ENCODE measurements at regions not wholly inside any gene's neighbourhood (a gene's known extent, or its start where the extent isn't known, plus 50 kb on each side); places are given as distances from the start of the nearest gene placed in this dataset.
A peak's percentile ranks its signal among the peaks of the same experiment; 100 is the strongest.

GRCh38 chr4:122203407-122203806 is 51.3 kb downstream of the BLTP1 start:
- in situ Hi-C loops (cut with HindIII; ENCODE audit: low pct_unique_long_range_greater_than_20kb, low sequenced_read_pairs), result no loop called here
- DNase-seq (ENCODE audit: low read depth), result no peak

GRCh38 chr4:122205687-122206086 is 53.6 kb downstream of the BLTP1 start:
- in situ Hi-C loops (cut with HindIII; ENCODE audit: low pct_unique_long_range_greater_than_20kb, low sequenced_read_pairs), result no loop called here
- peak; percentile 2 for DNase-seq (ENCODE audit: low read depth)

- in situ Hi-C loops (cut with HindIII; ENCODE audit: low pct_unique_long_range_greater_than_20kb, low sequenced_read_pairs), result no loop called here
- DNase-seq (ENCODE audit: low read depth), result no peak
These were observed 60.7 kb downstream of the BLTP1 start for GRCh38 chr4:122212880-122213279.

GRCh38 chr4:122218762-122219161 is 66.6 kb downstream of the BLTP1 start:
- in situ Hi-C loops (cut with HindIII; ENCODE audit: low pct_unique_long_range_greater_than_20kb, low sequenced_read_pairs), result no loop called here
- no peak for DNase-seq (ENCODE audit: low read depth)

- in situ Hi-C loops (cut with HindIII; ENCODE audit: low pct_unique_long_range_greater_than_20kb, low sequenced_read_pairs), result no loop called here
- DNase-seq (ENCODE audit: low read depth), result no peak
These were observed 67.2 kb downstream of the BLTP1 start for GRCh38 chr4:122219356-122219755.

GRCh38 chr4:122221322-122221721 is 69.2 kb downstream of the BLTP1 start:
- DNase-seq (ENCODE audit: low read depth), result no peak
- in situ Hi-C loops (cut with HindIII; ENCODE audit: low pct_unique_long_range_greater_than_20kb, low sequenced_read_pairs), result no loop called here

GRCh38 chr4:122224348-122224747 is 72.2 kb downstream of the BLTP1 start:
- in situ Hi-C loops (cut with HindIII; ENCODE audit: low pct_unique_long_range_greater_than_20kb, low sequenced_read_pairs), result no loop called here
- no peak for DNase-seq (ENCODE audit: low read depth)

- in situ Hi-C loops (cut with HindIII; ENCODE audit: low pct_unique_long_range_greater_than_20kb, low sequenced_read_pairs), result no loop called here
- DNase-seq (ENCODE audit: low read depth), result no peak
These were observed 75.1 kb downstream of the BLTP1 start for GRCh38 chr4:122227202-122227601.

GRCh38 chr4:122229857-122230256 is 77.7 kb downstream of the BLTP1 start:
- in situ Hi-C loops (cut with HindIII; ENCODE audit: low pct_unique_long_range_greater_than_20kb, low sequenced_read_pairs), result no loop called here
- no peak for DNase-seq (ENCODE audit: low read depth)

- in situ Hi-C loops (cut with HindIII; ENCODE audit: low pct_unique_long_range_greater_than_20kb, low sequenced_read_pairs), result no loop called here
- DNase-seq (ENCODE audit: low read depth), result no peak
These were observed 80.5 kb downstream of the BLTP1 start for GRCh38 chr4:122232633-122233032.

- in situ Hi-C loops (cut with HindIII; ENCODE audit: low pct_unique_long_range_greater_than_20kb, low sequenced_read_pairs), result no loop called here
- no peak for DNase-seq (ENCODE audit: low read depth)
These were observed 82.6 kb downstream of the BLTP1 start for GRCh38 chr4:122234686-122235085.

GRCh38 chr4:122243785-122244184 is 91.7 kb downstream of the BLTP1 start:
- no peak for DNase-seq (ENCODE audit: low read depth)
- in situ Hi-C loops (cut with HindIII; ENCODE audit: low pct_unique_long_range_greater_than_20kb, low sequenced_read_pairs), result no loop called here

- in situ Hi-C loops (cut with HindIII; ENCODE audit: low pct_unique_long_range_greater_than_20kb, low sequenced_read_pairs), result no loop called here
- no peak for DNase-seq (ENCODE audit: low read depth)
These were observed 92.6 kb downstream of the BLTP1 start for GRCh38 chr4:122244764-122245163.

GRCh38 chr4:122246551-122246950 is 94.4 kb downstream of the BLTP1 start:
- no peak for DNase-seq (ENCODE audit: low read depth)
- in situ Hi-C loops (cut with HindIII; ENCODE audit: low pct_unique_long_range_greater_than_20kb, low sequenced_read_pairs), result no loop called here

- DNase-seq (ENCODE audit: low read depth), result no peak
- in situ Hi-C loops (cut with HindIII; ENCODE audit: low pct_unique_long_range_greater_than_20kb, low sequenced_read_pairs), result no loop called here
These were observed 97.2 kb downstream of the BLTP1 start for GRCh38 chr4:122249357-122249756.

- in situ Hi-C loops (cut with HindIII; ENCODE audit: low pct_unique_long_range_greater_than_20kb, low sequenced_read_pairs), result no loop called here
- DNase-seq (ENCODE audit: low read depth), result no peak
These were observed 100.5 kb downstream of the BLTP1 start for GRCh38 chr4:122252584-122252983.

GRCh38 chr4:122259849-122260248 is 107.7 kb downstream of the BLTP1 start:
- in situ Hi-C loops (cut with HindIII; ENCODE audit: low pct_unique_long_range_greater_than_20kb, low sequenced_read_pairs), result no loop called here
- no peak for DNase-seq (ENCODE audit: low read depth)

- in situ Hi-C loops (cut with HindIII; ENCODE audit: low pct_unique_long_range_greater_than_20kb, low sequenced_read_pairs), result no loop called here
- DNase-seq (ENCODE audit: low read depth), result no peak
These were observed 102.5 kb upstream of the ADAD1 start for GRCh38 chr4:122276359-122276758.

GRCh38 chr4:122278976-122279375 is 99.8 kb upstream of the ADAD1 start:
- in situ Hi-C loops (cut with HindIII; ENCODE audit: low pct_unique_long_range_greater_than_20kb, low sequenced_read_pairs), result no loop called here

GRCh38 chr4:122279670-122280069 is 99.1 kb upstream of the ADAD1 start:
- no peak for DNase-seq (ENCODE audit: low read depth)
- in situ Hi-C loops (cut with HindIII; ENCODE audit: low pct_unique_long_range_greater_than_20kb, low sequenced_read_pairs), result no loop called here

More at GRCh38 chr4:122278976-122279375, 99.8 kb upstream of the ADAD1 start:
- no peak for DNase-seq (ENCODE audit: low read depth)

GRCh38 chr4:122285285-122285684 is 93.5 kb upstream of the ADAD1 start:
- peak; percentile 53 for DNase-seq (ENCODE audit: low read depth)
- in situ Hi-C loops (cut with HindIII; ENCODE audit: low pct_unique_long_range_greater_than_20kb, low sequenced_read_pairs), result no loop called here

All from Caki2 (cell line).